ENCODE measurements at regions not wholly inside any gene's neighbourhood (a gene's known extent, or its start where the extent isn't known, plus 50 kb on each side); places are given as distances from the start of the nearest gene placed in this dataset.

- TF ChIP-seq CTCF (conservative IDR thresholded peaks at IDR 0.05; ENCODE audit: low read length) (no peak), EZH2phosphoT487 (IDR thresholded peaks at IDR 0.05; ENCODE audit: borderline replicate concordance, low read depth, low read length) (no peak)
Observed at GRCh38 chr1:103211073-103211472, 102.8 kb upstream of the COL11A1 start.

All from OCI-LY7 (cell line).